AG08395 (cell line): ENCODE measurements at regions not wholly inside any gene's neighbourhood (a gene's known extent, or its start where the extent isn't known, plus 50 kb on each side); places are given as distances from the start of the nearest gene placed in this dataset.

Experiments
- DNase-seq: peaks from one replicate; pipeline ENCODE4 v3.0.0; 2012; ENCODE audit warnings: mixed read lengths, low spot score

GRCh38 chr7:54847921-54848320 is 88.9 kb upstream of the SEC61G start:
- no peak for DNase-seq

GRCh38 chr7:54856856-54857255 is 97.8 kb upstream of the SEC61G start:
- DNase-seq = no peak

GRCh38 chr7:54857294-54857693 is 98.3 kb upstream of the SEC61G start:
- DNase-seq = no peak

GRCh38 chr7:54858008-54858692 is 99.1 kb upstream of the SEC61G start:
- no peak for DNase-seq

- no peak for DNase-seq
These were observed 100.1 kb upstream of the SEC61G start for GRCh38 chr7:54859066-54859465.

GRCh38 chr7:54859545-54859944 is 100.5 kb upstream of the SEC61G start:
- no peak for DNase-seq

- DNase-seq = no peak
These were observed 101.2 kb upstream of the SEC61G start for GRCh38 chr7:54860003-54860775.

- no peak for DNase-seq
These were observed 101.8 kb upstream of the SEC61G start for GRCh38 chr7:54860843-54861242.

- DNase-seq = no peak
These were observed 105.7 kb upstream of the SEC61G start for GRCh38 chr7:54864663-54865062.

- no peak for DNase-seq
These were observed 110.5 kb upstream of the SEC61G start for GRCh38 chr7:54869523-54869922.

GRCh38 chr7:54874804-54875203 is 115.8 kb upstream of the SEC61G start:
- no peak for DNase-seq

- DNase-seq = peak; percentile 11
These were observed 118.7 kb upstream of the SEC61G start for GRCh38 chr7:54877683-54878082.

GRCh38 chr7:54878339-54878738 is 119.3 kb upstream of the SEC61G start:
- DNase-seq = peak; percentile 6

GRCh38 chr7:54879776-54880175 is 120.8 kb upstream of the SEC61G start:
- DNase-seq = no peak

- DNase-seq = no peak
These were observed 121.4 kb upstream of the SEC61G start for GRCh38 chr7:54880326-54880989.

GRCh38 chr7:54881816-54882520 is 123.0 kb upstream of the SEC61G start:
- DNase-seq = no peak

GRCh38 chr7:54882694-54883093 is 123.7 kb upstream of the SEC61G start:
- no peak for DNase-seq

- DNase-seq = no peak
These were observed 124.6 kb upstream of the SEC61G start for GRCh38 chr7:54883576-54883975.

- DNase-seq = no peak
These were observed 126.3 kb upstream of the SEC61G start for GRCh38 chr7:54885285-54885684.

- DNase-seq = peak; percentile 11
These were observed 129.2 kb upstream of the SEC61G start for GRCh38 chr7:54888067-54888733.

GRCh38 chr7:54888734-54889082 is 129.7 kb upstream of the SEC61G start:
- peak; percentile 3 for DNase-seq

- DNase-seq = no peak
These were observed 120.9 kb upstream of the EGFR start for GRCh38 chr7:54897891-54898290.
